Tongue (tissue), 1 donor: ENCODE measurements at regions not wholly inside any gene's neighbourhood (a gene's known extent, or its start where the extent isn't known, plus 50 kb on each side); places are given as distances from the start of the nearest gene placed in this dataset.
"Not testable (repeated sequence)": the region's sequence is repeated elsewhere in the genome, so short reads cannot be mapped to it uniquely, and the experiment has no call there.

Source experiments
- DNase-seq: peaks from one replicate; pipeline ENCODE4 v3.0.0-alpha.2; 2015

- no peak for DNase-seq
Measured at GRCh38 chr1:68675336-68675735, 178.5 kb upstream of the DEPDC1 start.

GRCh38 chr1:68677684-68678351 lies 180.9 kb upstream of the DEPDC1 start:
- no peak for DNase-seq

GRCh38 chr1:68696221-68696620 lies 199.3 kb upstream of the DEPDC1 start:
- DNase-seq: no peak

GRCh38 chr1:68703921-68704354 lies 207.1 kb upstream of the DEPDC1 start:
- no peak for DNase-seq

GRCh38 chr1:68704800-68705443 lies 208.0 kb upstream of the DEPDC1 start:
- peak; percentile 41 for DNase-seq

- DNase-seq: no peak
Measured at GRCh38 chr1:68705466-68705865, 208.6 kb upstream of the DEPDC1 start.

- no peak for DNase-seq
Measured at GRCh38 chr1:68706639-68707317, 209.9 kb upstream of the DEPDC1 start.

GRCh38 chr1:68717330-68717729 lies 220.4 kb upstream of the DEPDC1 start:
- no peak for DNase-seq

- no peak for DNase-seq
Measured at GRCh38 chr1:68720476-68720875, 223.6 kb upstream of the DEPDC1 start.

GRCh38 chr1:68723791-68724190 lies 226.9 kb upstream of the DEPDC1 start:
- DNase-seq: no peak

GRCh38 chr1:68725001-68725752 lies 228.3 kb upstream of the DEPDC1 start:
- DNase-seq: peak; percentile 52

GRCh38 chr1:68739486-68739885 lies 242.6 kb upstream of the DEPDC1 start:
- DNase-seq: not testable (repeated sequence)

- peak; percentile 33 for DNase-seq
Measured at GRCh38 chr1:68745011-68745410, 248.1 kb upstream of the DEPDC1 start.

- peak; percentile 9 for DNase-seq
Measured at GRCh38 chr1:68745451-68745850, 248.6 kb upstream of the DEPDC1 start.

GRCh38 chr1:68746378-68746777 lies 249.5 kb upstream of the DEPDC1 start:
- no peak for DNase-seq

- DNase-seq: no peak
Measured at GRCh38 chr1:68751723-68752122, 254.8 kb upstream of the DEPDC1 start.

- no peak for DNase-seq
Measured at GRCh38 chr1:68758666-68759209, 261.9 kb upstream of the DEPDC1 start.

GRCh38 chr1:68767941-68768340 lies 271.1 kb upstream of the DEPDC1 start:
- DNase-seq: no peak

- DNase-seq: no peak
Measured at GRCh38 chr1:68770817-68771216, 273.9 kb upstream of the DEPDC1 start.

GRCh38 chr1:68777851-68778250 lies 281.0 kb upstream of the DEPDC1 start:
- DNase-seq: no peak

- DNase-seq: not testable (repeated sequence)
Measured at GRCh38 chr1:68779841-68780240, 283.0 kb upstream of the DEPDC1 start.

GRCh38 chr1:68780919-68781318 lies 284.0 kb upstream of the DEPDC1 start:
- DNase-seq: no peak
